T-helper 17 cell (primary cell): ENCODE measurements at regions not wholly inside any gene's neighbourhood (a gene's known extent, or its start where the extent isn't known, plus 50 kb on each side); places are given as distances from the start of the nearest gene placed in this dataset.
"Not testable (repeated sequence)": the region's sequence is repeated elsewhere in the genome, so short reads cannot be mapped to it uniquely, and the experiment has no call there.

Experiments used
- ATAC-seq: fragments of 150-1000 bp; cut with Tn5 transposase; 2 replicates; pipeline ENCODE4 v1.10.0; 2021; ENCODE audit warnings: mild to moderate bottlenecking, moderate library complexity
- DNase-seq, 3 donors: peaks; one replicate each; pipeline versions ENCODE4 v3.0.0 to v3.0.0-alpha.2; 2020 to 2021
- H3K9me3 ChIP-seq: one replicate; pipeline ENCODE4 v1.7.0; 2013; ENCODE audit warnings: low read length, mild to moderate bottlenecking; ENCODE audit not compliant: control insufficient read depth, poor library complexity, severe bottlenecking
- H3K27ac Mint-ChIP-seq: one replicate; pipeline ENCODE4 v1.8.0; 2022; ENCODE audit warnings: mild to moderate bottlenecking, moderate library complexity, mixed read lengths
- H3K27me3 Mint-ChIP-seq: one replicate; pipeline ENCODE4 v1.8.0; 2022; ENCODE audit warnings: mixed read lengths
- H3K36me3 Mint-ChIP-seq: one replicate; pipeline ENCODE4 v1.8.0; 2022; ENCODE audit warnings: low read depth, mixed read lengths
- H3K4me1 Mint-ChIP-seq: one replicate; pipeline ENCODE4 v1.8.0; 2022; ENCODE audit warnings: mild to moderate bottlenecking, mixed read lengths
- H3K4me3 Mint-ChIP-seq: one replicate; pipeline ENCODE4 v1.8.0; 2022; ENCODE audit warnings: mild to moderate bottlenecking, moderate library complexity, mixed read lengths

GRCh38 chr10:21298701-21299100 lies 226.8 kb downstream of the SKIDA1 start:
- H3K4me3 Mint-ChIP-seq = no peak overlapping the region

GRCh38 chr10:21297603-21298383 lies 227.7 kb downstream of the SKIDA1 start:
- Mint-ChIP-seq H3K36me3 (no peaks in the 10 kb centered on the region), H3K27me3 (peaks cover 46% of the 10 kb centered on the region), H3K4me1 (peaks cover 4% of the 10 kb centered on the region), H3K27ac (no peak overlapping the region), H3K4me3 (no peak overlapping the region)
- DNase-seq (no peak), ATAC-seq (no peak)
- H3K9me3 ChIP-seq = no peaks in the 10 kb centered on the region

More at GRCh38 chr10:21298701-21299100, 226.8 kb downstream of the SKIDA1 start:
- H3K27me3 Mint-ChIP-seq = peaks cover 37% of the 10 kb centered on the region
- ATAC-seq (no peak), DNase-seq (no peak)
- no peaks in the 10 kb centered on the region for H3K36me3 Mint-ChIP-seq
- no peak overlapping the region for H3K27ac Mint-ChIP-seq
- peaks cover 2% of the 10 kb centered on the region for H3K4me1 Mint-ChIP-seq
- H3K9me3 ChIP-seq = no peaks in the 10 kb centered on the region

GRCh38 chr10:21296575-21297355 lies 228.7 kb downstream of the SKIDA1 start:
- no peaks in the 10 kb centered on the region for H3K9me3 ChIP-seq
- Mint-ChIP-seq H3K4me3 (no peak overlapping the region), H3K36me3 (no peaks in the 10 kb centered on the region), H3K27ac (no peak overlapping the region), H3K27me3 (peaks cover 48% of the 10 kb centered on the region), H3K4me1 (peaks cover 5% of the 10 kb centered on the region)
- DNase-seq (no peak), ATAC-seq (no peak)

GRCh38 chr10:21293518-21294356 lies 231.7 kb downstream of the SKIDA1 start:
- ATAC-seq (no peak), DNase-seq (no peak)
- Mint-ChIP-seq H3K27ac (no peak overlapping the region), H3K4me1 (peaks cover 5% of the 10 kb centered on the region), H3K4me3 (no peak overlapping the region), H3K27me3 (peaks cover 52% of the 10 kb centered on the region), H3K36me3 (no peaks in the 10 kb centered on the region)
- H3K9me3 ChIP-seq = no peaks in the 10 kb centered on the region

- H3K27ac Mint-ChIP-seq = no peak overlapping the region
- no peak overlapping the region for H3K4me3 Mint-ChIP-seq
- H3K36me3 Mint-ChIP-seq = no peaks in the 10 kb centered on the region
Measured at GRCh38 chr10:21292763-21293517, 232.5 kb downstream of the SKIDA1 start.

GRCh38 chr10:21290499-21291160 lies 234.9 kb downstream of the SKIDA1 start:
- no peaks in the 10 kb centered on the region for H3K36me3 Mint-ChIP-seq
- no peak overlapping the region for H3K27ac Mint-ChIP-seq
- H3K4me1 Mint-ChIP-seq = peaks cover 5% of the 10 kb centered on the region
- DNase-seq (no peak), ATAC-seq (no peak)
- H3K4me3 Mint-ChIP-seq = no peak overlapping the region
- H3K27me3 Mint-ChIP-seq = peaks cover 39% of the 10 kb centered on the region
- H3K9me3 ChIP-seq = no peaks in the 10 kb centered on the region

More at GRCh38 chr10:21292763-21293517, 232.5 kb downstream of the SKIDA1 start:
- H3K4me1 Mint-ChIP-seq = peaks cover 5% of the 10 kb centered on the region
- DNase-seq (no peak), ATAC-seq (no peak)
- H3K9me3 ChIP-seq = no peaks in the 10 kb centered on the region
- H3K27me3 Mint-ChIP-seq = peaks cover 46% of the 10 kb centered on the region

- H3K4me3 Mint-ChIP-seq = no peak overlapping the region
- no peaks in the 10 kb centered on the region for H3K36me3 Mint-ChIP-seq
- H3K4me1 Mint-ChIP-seq = peaks cover 3% of the 10 kb centered on the region
- no peak for DNase-seq
- ATAC-seq = no peak
- no peak overlapping the region for H3K27ac Mint-ChIP-seq
- no peaks in the 10 kb centered on the region for H3K9me3 ChIP-seq
- H3K27me3 Mint-ChIP-seq = peaks cover 38% of the 10 kb centered on the region
Measured at GRCh38 chr10:21289961-21290360, 235.5 kb downstream of the SKIDA1 start.

GRCh38 chr10:21289271-21289670 lies 236.2 kb downstream of the SKIDA1 start:
- H3K36me3 Mint-ChIP-seq = no peaks in the 10 kb centered on the region
- ATAC-seq (no peak), DNase-seq (no peak)
- no peaks in the 10 kb centered on the region for H3K9me3 ChIP-seq
- no peak overlapping the region for H3K27ac Mint-ChIP-seq
- no peak overlapping the region for H3K4me3 Mint-ChIP-seq
- peaks cover 3% of the 10 kb centered on the region for H3K4me1 Mint-ChIP-seq
- peaks cover 35% of the 10 kb centered on the region for H3K27me3 Mint-ChIP-seq

- Mint-ChIP-seq H3K27me3 (peaks cover 23% of the 10 kb centered on the region), H3K4me3 (no peak overlapping the region), H3K36me3 (no peaks in the 10 kb centered on the region), H3K4me1 (no peaks in the 10 kb centered on the region), H3K27ac (no peak overlapping the region)
- ATAC-seq (no peak), DNase-seq (no peak)
- H3K9me3 ChIP-seq = no peaks in the 10 kb centered on the region
Measured at GRCh38 chr10:21285742-21286331, 239.6 kb downstream of the SKIDA1 start.

- H3K36me3 Mint-ChIP-seq = no peaks in the 10 kb centered on the region
- H3K4me3 Mint-ChIP-seq = no peak overlapping the region
- no peaks in the 10 kb centered on the region for H3K9me3 ChIP-seq
- no peak overlapping the region for H3K27ac Mint-ChIP-seq
- peaks cover 19% of the 10 kb centered on the region for H3K27me3 Mint-ChIP-seq
- ATAC-seq (no peak), DNase-seq (no peak)
- no peaks in the 10 kb centered on the region for H3K4me1 Mint-ChIP-seq
Measured at GRCh38 chr10:21285207-21285606, 240.3 kb downstream of the SKIDA1 start.

- Mint-ChIP-seq H3K27me3 (peaks cover 19% of the 10 kb centered on the region), H3K4me1 (no peaks in the 10 kb centered on the region), H3K36me3 (no peaks in the 10 kb centered on the region), H3K27ac (no peak overlapping the region), H3K4me3 (no peak overlapping the region)
- DNase-seq (no peak), ATAC-seq (no peak)
- no peaks in the 10 kb centered on the region for H3K9me3 ChIP-seq
Measured at GRCh38 chr10:21284301-21284700, 241.2 kb downstream of the SKIDA1 start.

GRCh38 chr10:21283053-21283452 lies 242.4 kb downstream of the SKIDA1 start:
- not testable (repeated sequence) for H3K4me1 Mint-ChIP-seq, H3K4me3 Mint-ChIP-seq, H3K36me3 Mint-ChIP-seq, H3K27ac Mint-ChIP-seq, DNase-seq, H3K9me3 ChIP-seq, ATAC-seq
- H3K27me3 Mint-ChIP-seq = peaks cover 19% of the 10 kb centered on the region
